NCI-H524 treated with DMSO at 0.1 percent for 48 hours (cell line): ENCODE measurements at regions not wholly inside any gene's neighbourhood (a gene's known extent, or its start where the extent isn't known, plus 50 kb on each side); places are given as distances from the start of the nearest gene placed in this dataset.

Experiments used
- DNase-seq: peaks from one replicate; lab custom pipeline; 2025; lab: John Stamatoyannopoulos, UW

DNA sequence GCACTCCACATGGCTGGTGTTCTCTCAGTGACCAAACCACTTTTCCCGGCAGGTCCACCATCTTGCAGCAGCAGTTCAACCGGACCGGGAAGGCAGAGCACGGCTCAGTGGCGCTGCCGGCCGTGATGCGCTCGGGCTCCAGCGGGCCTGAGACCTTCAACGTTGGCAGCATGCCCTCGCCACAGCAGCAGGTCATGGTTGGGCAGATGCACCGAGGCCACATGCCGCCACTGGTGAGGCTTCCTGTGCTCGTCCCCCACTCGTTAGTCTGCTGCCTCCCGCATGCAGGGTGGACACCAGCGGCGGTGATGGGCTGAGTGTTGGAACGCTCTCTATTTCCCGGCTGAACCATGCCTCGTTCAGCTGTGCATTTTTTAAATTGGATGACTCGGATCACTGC lies 344.9 kb upstream of the TPM1 start:
- no peak for DNase-seq

DNA sequence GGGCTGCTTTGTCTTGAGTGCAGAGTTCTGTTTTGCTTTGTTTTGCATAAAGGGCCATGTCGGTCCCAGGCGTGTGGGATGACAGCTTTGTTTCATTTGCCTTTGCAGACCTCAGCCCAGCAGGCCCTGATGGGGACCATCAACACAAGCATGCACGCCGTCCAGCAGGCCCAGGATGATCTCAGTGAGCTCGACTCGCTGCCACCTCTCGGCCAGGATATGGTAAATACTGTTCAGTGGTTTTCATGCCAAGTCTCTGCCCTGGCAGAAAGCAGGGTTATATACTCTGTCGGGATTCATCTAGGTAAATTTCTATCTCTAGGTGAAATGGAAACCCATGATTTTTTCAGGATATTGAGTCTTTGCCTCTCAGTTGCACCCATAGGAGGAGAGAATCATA lies 343.9 kb upstream of the TPM1 start:
- no peak for DNase-seq

GRCh38 chr15:62706317-62706716 lies 336.2 kb upstream of the TPM1 start:
- no peak for DNase-seq

GRCh38 chr15:62708470-62708869 lies 334.1 kb upstream of the TPM1 start:
- DNase-seq, result no peak

- DNase-seq, result no peak
Observed at GRCh38 chr15:62709261-62709660, 333.3 kb upstream of the TPM1 start.

DNA sequence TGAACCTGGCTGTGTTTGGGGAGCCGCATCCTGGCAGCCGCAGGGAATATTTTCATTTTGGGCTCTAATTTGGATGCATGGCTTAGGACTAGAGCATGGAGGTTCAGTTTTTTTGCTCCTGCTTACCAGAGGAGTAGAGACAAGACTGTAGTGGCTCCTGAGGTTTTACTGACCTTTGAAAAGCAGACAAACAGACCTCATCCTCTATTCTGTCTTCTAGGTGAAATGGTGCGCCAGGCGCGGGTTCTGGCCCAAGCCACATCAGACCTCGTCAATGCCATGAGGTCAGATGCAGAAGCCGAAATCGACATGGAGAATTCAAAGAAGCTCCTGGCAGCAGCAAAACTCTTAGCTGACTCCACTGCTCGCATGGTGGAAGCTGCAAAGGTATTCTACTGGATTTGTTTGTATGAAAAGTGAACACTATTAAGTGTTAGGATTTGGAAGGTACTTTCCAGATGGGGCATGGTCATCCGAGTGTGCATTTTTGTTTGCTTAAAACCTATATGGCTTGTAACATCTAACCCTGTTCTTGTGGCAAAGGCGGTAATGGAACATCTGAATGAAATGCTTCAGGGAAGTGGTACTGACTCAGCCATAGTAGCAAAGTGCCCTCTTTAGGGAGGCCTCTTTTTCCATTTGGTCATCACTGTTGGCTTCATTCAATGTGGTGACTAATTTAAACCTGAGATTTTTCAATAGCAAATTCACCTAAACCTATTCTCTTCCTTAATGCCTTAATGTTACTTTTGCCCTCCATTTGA lies 330.7 kb upstream of the TPM1 start:
- no peak for DNase-seq

DNA sequence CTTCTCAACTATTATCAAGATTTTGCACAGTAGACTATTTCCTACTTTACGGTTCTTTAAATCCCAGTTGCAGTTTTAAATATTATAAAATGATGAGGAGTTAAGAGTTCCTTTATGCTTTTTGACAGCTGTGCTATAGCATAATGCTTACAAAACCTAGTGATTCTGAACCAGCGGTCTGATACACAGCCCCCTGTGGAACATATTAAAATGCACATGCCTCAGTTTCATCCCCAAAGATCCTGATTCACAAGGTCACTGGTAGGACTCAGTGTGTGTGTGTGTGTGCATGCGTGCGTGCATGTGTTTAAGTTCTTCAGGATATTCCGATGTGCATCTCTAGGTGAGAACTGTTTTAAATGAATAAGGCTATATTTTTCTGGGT lies 330.1 kb upstream of the TPM1 start:
- no peak for DNase-seq

DNA sequence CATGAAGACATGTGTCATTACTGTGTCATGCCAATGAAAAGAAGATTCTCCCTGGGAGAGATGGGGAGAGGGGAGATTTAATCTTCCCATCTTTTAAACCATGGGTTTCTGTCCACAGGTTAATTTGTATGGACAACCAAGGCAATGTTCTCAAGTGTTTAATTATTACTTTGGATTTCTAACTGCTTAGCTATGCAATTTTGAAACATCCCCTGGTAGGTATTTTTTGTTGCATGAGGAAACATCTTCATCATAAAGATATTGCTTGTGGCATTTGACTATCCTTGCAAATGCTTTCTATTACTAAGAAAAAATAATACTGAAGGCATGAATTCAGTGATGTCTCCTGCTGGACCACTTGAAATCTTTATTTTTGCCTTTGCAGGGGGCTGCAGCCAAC lies 326.6 kb upstream of the TPM1 start:
- no peak for DNase-seq

DNA sequence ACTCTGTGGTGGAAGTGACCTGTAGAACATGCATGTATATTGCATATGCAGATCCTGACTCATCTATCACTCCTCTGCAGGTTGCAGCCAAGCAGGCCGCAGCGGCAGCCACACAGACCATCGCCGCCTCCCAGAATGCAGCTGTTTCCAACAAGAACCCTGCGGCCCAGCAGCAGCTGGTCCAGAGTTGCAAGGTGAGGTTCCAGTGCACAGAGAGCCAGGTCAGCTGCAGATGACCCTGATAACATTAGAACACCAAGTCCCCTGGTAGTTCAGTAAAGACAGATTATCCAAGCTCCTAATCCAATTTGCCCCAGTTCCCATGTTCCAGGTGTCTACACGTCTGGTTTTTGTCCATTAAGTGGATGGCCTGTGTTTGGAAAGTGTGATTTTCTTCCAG lies 325.1 kb upstream of the TPM1 start:
- DNase-seq, result no peak

GRCh38 chr15:62719316-62719715 lies 323.2 kb upstream of the TPM1 start:
- no peak for DNase-seq

- no peak for DNase-seq
Observed at GRCh38 chr15:62722237-62722636, 320.3 kb upstream of the TPM1 start.

- no peak for DNase-seq
Observed at GRCh38 chr15:62726461-62726860, 316.1 kb upstream of the TPM1 start.

GRCh38 chr15:62727501-62727900 lies 315.0 kb upstream of the TPM1 start:
- no peak for DNase-seq

- no peak for DNase-seq
Observed at GRCh38 chr15:62730825-62731224, 311.7 kb upstream of the TPM1 start.

- DNase-seq, result no peak
Observed at GRCh38 chr15:62732078-62732477, 310.5 kb upstream of the TPM1 start.

GRCh38 chr15:62734706-62735105 lies 307.8 kb upstream of the TPM1 start:
- DNase-seq, result no peak

GRCh38 chr15:62736756-62737155 lies 305.8 kb upstream of the TPM1 start:
- no peak for DNase-seq

GRCh38 chr15:62737551-62737950 lies 305.0 kb upstream of the TPM1 start:
- no peak for DNase-seq

DNA sequence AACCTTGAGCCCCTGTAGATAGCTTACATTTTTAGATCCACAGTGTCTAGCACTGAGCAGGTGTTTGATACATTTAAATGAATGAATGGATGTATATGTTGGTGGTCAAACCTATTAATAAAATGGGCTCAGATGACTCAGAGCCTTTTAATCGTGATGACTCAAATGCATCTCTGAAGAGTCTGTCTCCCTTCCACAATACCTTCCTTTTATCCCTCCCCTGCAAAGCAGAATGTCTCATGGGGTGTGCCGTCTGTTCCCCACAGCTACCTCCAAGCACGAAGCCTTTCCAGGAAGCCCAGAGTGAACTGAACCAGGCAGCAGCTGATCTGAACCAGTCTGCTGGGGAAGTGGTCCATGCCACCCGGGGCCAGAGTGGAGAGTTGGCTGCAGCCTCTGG lies 303.5 kb upstream of the TPM1 start:
- DNase-seq, result no peak

- DNase-seq, result no peak
Observed at GRCh38 chr15:62739507-62739906, 303.0 kb upstream of the TPM1 start.

DNA sequence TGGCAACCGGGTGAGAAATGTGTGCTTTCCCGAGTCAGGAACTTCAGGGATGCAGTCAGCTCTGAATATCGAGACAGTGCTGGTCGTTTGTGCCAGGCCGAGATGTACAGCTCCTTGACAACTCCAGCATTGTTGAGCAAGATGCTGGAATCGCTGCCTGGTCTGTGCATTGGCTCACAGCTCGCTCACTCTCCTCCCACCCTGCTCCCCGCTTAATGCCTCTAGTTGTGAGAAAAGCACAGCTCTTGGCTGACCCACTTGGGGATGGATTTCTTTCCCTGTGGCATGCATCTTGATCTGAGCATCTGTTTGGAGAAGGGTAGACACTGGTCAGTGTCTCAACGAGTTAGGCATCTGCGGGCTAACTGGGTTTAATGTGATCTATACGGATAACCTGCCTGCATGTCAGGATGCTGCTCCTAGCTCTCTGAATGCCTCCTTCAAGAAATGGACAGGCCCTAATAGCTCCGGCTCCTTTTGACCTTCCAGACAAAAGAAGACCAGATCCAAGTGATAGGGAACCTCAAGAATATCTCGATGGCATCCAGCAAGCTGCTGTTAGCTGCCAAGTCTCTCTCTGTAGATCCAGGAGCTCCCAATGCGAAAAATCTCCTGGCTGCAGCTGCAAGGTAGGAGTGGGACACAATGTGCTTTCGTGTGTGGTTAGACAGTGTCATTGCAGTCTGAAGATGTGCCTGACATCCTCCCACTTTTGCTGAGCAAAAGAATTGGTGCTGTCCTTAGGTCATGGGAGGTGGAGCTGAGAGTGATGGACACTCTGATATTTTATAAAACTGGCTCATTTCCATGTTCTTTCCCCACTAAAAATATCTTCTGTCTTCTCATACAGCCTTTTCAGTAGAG lies 302.2 kb upstream of the TPM1 start:
- DNase-seq, result no peak

DNA sequence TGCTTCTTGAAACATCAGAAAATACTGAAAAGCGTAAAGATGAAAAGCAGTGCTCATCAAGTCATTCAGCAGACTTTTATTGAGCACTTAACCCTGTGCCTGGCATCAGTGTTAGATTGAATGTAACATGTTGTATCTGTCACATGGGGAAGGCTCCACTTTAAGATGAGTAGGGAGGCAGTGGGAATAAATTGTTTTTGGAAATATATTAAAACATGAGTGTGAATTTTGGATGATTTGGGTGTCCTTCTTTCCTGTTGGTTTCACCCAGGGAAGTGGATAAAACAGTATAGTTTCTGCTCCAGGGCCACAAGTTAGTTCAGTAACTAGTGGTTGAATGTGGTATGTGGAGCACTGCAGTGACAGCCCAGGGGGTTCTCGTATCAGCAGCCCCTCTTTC lies 301.4 kb upstream of the TPM1 start:
- no peak for DNase-seq

DNA sequence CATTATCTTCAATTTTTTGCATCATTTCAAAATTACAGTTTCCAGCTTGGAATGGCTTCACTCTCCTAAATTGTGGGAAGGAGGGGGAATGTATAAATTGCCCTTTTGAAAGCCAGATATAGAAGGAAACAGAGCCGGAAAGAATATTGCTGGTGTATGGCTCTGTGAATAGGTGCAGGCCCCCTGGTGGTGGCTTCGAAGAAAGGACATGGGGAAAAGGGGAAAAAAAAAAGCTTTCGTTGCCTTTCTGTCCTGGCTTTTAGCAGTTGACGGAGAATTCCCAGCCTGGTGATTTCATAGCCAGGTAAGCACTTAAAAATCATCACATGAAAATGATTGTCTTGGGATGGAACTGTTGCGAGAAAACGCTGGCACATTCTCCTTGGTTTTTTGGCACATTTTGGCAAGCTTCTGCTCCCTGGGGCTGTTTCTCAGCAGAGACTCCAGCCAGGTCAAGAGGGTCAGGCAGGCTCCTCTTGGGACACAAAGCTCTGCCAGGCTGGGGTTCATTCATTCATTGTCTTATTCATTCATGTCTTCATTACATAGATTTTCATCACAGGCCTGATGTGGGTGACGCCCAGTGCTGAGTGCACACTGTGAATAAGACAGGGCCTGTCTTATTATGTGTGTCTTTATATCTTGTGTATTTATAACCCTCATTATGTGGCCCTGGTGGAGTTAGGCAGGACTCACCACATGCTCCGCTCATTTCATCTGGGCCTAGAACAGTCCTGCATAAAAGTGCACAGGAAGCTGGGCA lies 300.0 kb upstream of the TPM1 start:
- DNase-seq, result no peak
